ENCODE measurements at regions not wholly inside any gene's neighbourhood (a gene's known extent, or its start where the extent isn't known, plus 50 kb on each side); places are given as distances from the start of the nearest gene placed in this dataset.

DNA sequence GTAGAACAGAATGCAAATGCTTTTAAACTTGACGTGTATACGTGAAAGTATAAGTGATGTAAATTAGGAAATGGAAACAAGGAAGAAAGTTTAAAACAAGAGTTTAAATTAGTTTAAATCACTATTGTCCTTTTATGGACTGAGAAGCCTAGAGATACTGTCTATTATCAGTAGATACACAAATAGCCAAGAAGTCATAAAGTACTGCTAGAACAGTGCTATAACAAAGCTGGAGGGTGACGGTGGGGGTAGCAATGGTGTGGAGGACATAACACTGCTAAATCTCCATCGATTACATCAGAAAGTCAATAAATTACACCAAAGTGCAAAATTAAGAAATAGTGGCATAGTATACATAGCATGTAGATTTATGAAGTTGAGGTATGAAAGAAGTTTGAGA is 50.1 kb upstream of the CAV2 start:
- FAIRE-seq: no peak

More for the DNA sequence above, 50.1 kb upstream of the CAV2 start:
- H3K4me2 ChIP-seq (ENCODE audit: control insufficient read depth, extremely low read depth, insufficient read depth, low read depth, low read length): no peak overlapping the region
- no peak for DNase-seq (ENCODE audit: low read depth, low spot score)
- H2AFZ ChIP-seq (ENCODE audit: control insufficient read depth, low read length): no peak overlapping the region
- TF ChIP-seq, protein P1, sequence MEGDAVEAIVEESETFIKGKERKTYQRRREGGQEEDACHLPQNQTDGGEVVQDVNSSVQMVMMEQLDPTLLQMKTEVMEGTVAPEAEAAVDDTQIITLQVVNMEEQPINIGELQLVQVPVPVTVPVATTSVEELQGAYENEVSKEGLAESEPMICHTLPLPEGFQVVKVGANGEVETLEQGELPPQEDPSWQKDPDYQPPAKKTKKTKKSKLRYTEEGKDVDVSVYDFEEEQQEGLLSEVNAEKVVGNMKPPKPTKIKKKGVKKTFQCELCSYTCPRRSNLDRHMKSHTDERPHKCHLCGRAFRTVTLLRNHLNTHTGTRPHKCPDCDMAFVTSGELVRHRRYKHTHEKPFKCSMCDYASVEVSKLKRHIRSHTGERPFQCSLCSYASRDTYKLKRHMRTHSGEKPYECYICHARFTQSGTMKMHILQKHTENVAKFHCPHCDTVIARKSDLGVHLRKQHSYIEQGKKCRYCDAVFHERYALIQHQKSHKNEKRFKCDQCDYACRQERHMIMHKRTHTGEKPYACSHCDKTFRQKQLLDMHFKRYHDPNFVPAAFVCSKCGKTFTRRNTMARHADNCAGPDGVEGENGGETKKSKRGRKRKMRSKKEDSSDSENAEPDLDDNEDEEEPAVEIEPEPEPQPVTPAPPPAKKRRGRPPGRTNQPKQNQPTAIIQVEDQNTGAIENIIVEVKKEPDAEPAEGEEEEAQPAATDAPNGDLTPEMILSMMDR (optimal IDR thresholded peaks at IDR 0.05 in 1 of 3, IDR thresholded peaks at IDR 0.05 in 1 of 3, conservative IDR thresholded peaks at IDR 0.05 in 1 of 3; ENCODE audit: extremely low read depth in 1 of 3, insufficient read depth in 2 of 3, low read length in 3 of 3): no peak
- no peak for TF ChIP-seq EZH2 (IDR thresholded peaks at IDR 0.05; ENCODE audit: low read length)
- H3K9me3 ChIP-seq (ENCODE audit: control insufficient read depth, low read depth, low read length): no peaks in the 10 kb centered on the region
- H3K79me2 ChIP-seq (ENCODE audit: control insufficient read depth, insufficient read depth, low read length): no peaks in the 10 kb centered on the region
- H3K27ac ChIP-seq (ENCODE audit: control insufficient read depth, insufficient read depth, low read length): no peak overlapping the region
- H3K4me3 ChIP-seq (ENCODE audit: control insufficient read depth in 2 of 3, extremely low read depth in 1 of 3, insufficient read depth in 2 of 3, low read depth in 1 of 3, low read length in 3 of 3): no peak overlapping the region
- no peaks in the 10 kb centered on the region for H4K20me1 ChIP-seq (ENCODE audit: control insufficient read depth, extremely low read depth, insufficient read depth, low read length)
- no peaks in the 10 kb centered on the region for H3K9me1 ChIP-seq (ENCODE audit: control insufficient read depth, extremely low read depth, insufficient read depth, low read length)
- dilution Hi-C loops (cut with MboI; ENCODE audit: extremely low pct_ligation_motif_present, low sequenced_read_pairs): no loop called here
- no peaks in the 10 kb centered on the region for H3K27me3 ChIP-seq (ENCODE audit: control insufficient read depth, extremely low read depth, insufficient read depth, low read length)
- H3K36me3 ChIP-seq (ENCODE audit: control insufficient read depth in 2 of 2, extremely low read depth in 1 of 2, insufficient read depth in 2 of 2, low read length in 2 of 2): no peaks in the 10 kb centered on the region
- H3K9ac ChIP-seq (ENCODE audit: control insufficient read depth, extremely low read depth, insufficient read depth, low read length): no peak overlapping the region
- H3K4me1 ChIP-seq (ENCODE audit: control insufficient read depth, extremely low read depth, insufficient read depth, low read length): peaks cover 24% of the 10 kb centered on the region

Small RNA genes lying in the stretch of these regions (small RNA-seq; reads per million reads assigned to genes)
- gene RF00017 (ENCODE audit: insufficient read length in 3 of 3, low read depth in 3 of 3, low replicate concordance in 1 of 3): 0 reads per million in 3 experiments
